ENCODE measurements at regions not wholly inside any gene's neighbourhood (a gene's known extent, or its start where the extent isn't known, plus 50 kb on each side); places are given as distances from the start of the nearest gene placed in this dataset.

GRCh38 chr3:132124096-132124495 lies 89.3 kb upstream of the CPNE4 start:
- Mint-ChIP-seq H3K36me3 (no peaks in the 10 kb centered on the region), H3K27ac (no peak overlapping the region), H3K9me3 (peaks cover 6% of the 10 kb centered on the region), H3K4me1 (peaks cover 7% of the 10 kb centered on the region), H3K27me3 (ENCODE audit: insufficient read depth, low read depth) (peaks cover 4% of the 10 kb centered on the region), H3K4me3 (no peak overlapping the region)
- Histone ChIP-seq H3K9ac (no peak overlapping the region), H3F3A (ENCODE audit: low read depth) (no peaks in the 10 kb centered on the region), H2AFZ (replicated peaks) (no peak overlapping the region), H3K4me1 (no peaks in the 10 kb centered on the region), H4K20me1 (ENCODE audit: low read depth) (no peaks in the 10 kb centered on the region), H3K4me2 (no peak overlapping the region), H3K27me3 (no peaks in the 10 kb centered on the region), H3K79me2 (ENCODE audit: low read depth) (no peaks in the 10 kb centered on the region), H3K36me3 (no peaks in the 10 kb centered on the region), H3K4me3 (no peak overlapping the region), H3K27ac (no peak overlapping the region), H3K9me3 (ENCODE audit: low read depth) (no peaks in the 10 kb centered on the region)
- TF ChIP-seq CTCF (IDR thresholded peaks at IDR 0.05) (no peak), EZH2phosphoT487 (IDR thresholded peaks at IDR 0.05) (no peak)
- DNase-seq (ENCODE audit: low spot score): no peak

GRCh38 chr3:132124651-132125284 lies 90.0 kb upstream of the CPNE4 start:
- no peaks in the 10 kb centered on the region for H3F3A ChIP-seq (ENCODE audit: low read depth)
- Mint-ChIP-seq H3K27me3 (ENCODE audit: insufficient read depth, low read depth) (peaks cover 4% of the 10 kb centered on the region), H3K9me3 (peaks cover 6% of the 10 kb centered on the region), H3K4me3 (no peak overlapping the region), H3K36me3 (no peaks in the 10 kb centered on the region), H3K27ac (no peak overlapping the region), H3K4me1 (peaks cover 7% of the 10 kb centered on the region)
- no peak overlapping the region for H3K9ac ChIP-seq
- no peaks in the 10 kb centered on the region for H3K36me3 ChIP-seq
- no peak overlapping the region for H3K4me2 ChIP-seq
- no peak overlapping the region for H2AFZ ChIP-seq (replicated peaks)
- no peak overlapping the region for H3K27ac ChIP-seq
- H3K9me3 ChIP-seq (ENCODE audit: low read depth): no peaks in the 10 kb centered on the region
- no peak for DNase-seq (ENCODE audit: low spot score)
- H3K4me1 ChIP-seq: no peaks in the 10 kb centered on the region
- no peaks in the 10 kb centered on the region for H4K20me1 ChIP-seq (ENCODE audit: low read depth)
- H3K27me3 ChIP-seq: no peaks in the 10 kb centered on the region
- no peak overlapping the region for H3K4me3 ChIP-seq
- H3K79me2 ChIP-seq (ENCODE audit: low read depth): no peaks in the 10 kb centered on the region
- TF ChIP-seq EZH2phosphoT487 (IDR thresholded peaks at IDR 0.05): no peak
- no peak for TF ChIP-seq CTCF (IDR thresholded peaks at IDR 0.05)
- no peak for TF ChIP-seq EZH2 (IDR thresholded peaks at IDR 0.05)

- Mint-ChIP-seq H3K9me3 (peaks cover 3% of the 10 kb centered on the region), H3K4me3 (no peak overlapping the region), H3K27me3 (ENCODE audit: insufficient read depth, low read depth) (no peaks in the 10 kb centered on the region), H3K4me1 (peaks cover 11% of the 10 kb centered on the region), H3K27ac (no peak overlapping the region), H3K36me3 (no peaks in the 10 kb centered on the region)
- Histone ChIP-seq H3K9me3 (ENCODE audit: low read depth) (no peaks in the 10 kb centered on the region), H2AFZ (replicated peaks) (no peak overlapping the region), H4K20me1 (ENCODE audit: low read depth) (no peaks in the 10 kb centered on the region), H3K9ac (no peak overlapping the region), H3K4me2 (no peak overlapping the region), H3K27ac (no peak overlapping the region), H3K4me3 (no peak overlapping the region), H3K79me2 (ENCODE audit: low read depth) (no peaks in the 10 kb centered on the region), H3F3A (ENCODE audit: low read depth) (peaks cover 15% of the 10 kb centered on the region), H3K36me3 (no peaks in the 10 kb centered on the region), H3K27me3 (no peaks in the 10 kb centered on the region), H3K4me1 (peaks cover 13% of the 10 kb centered on the region)
- no peak for DNase-seq (ENCODE audit: low spot score)
- TF ChIP-seq CTCF (IDR thresholded peaks at IDR 0.05) (no peak), EZH2phosphoT487 (IDR thresholded peaks at IDR 0.05) (no peak), EZH2 (IDR thresholded peaks at IDR 0.05) (no peak)
These were observed 99.8 kb upstream of the CPNE4 start for GRCh38 chr3:132134611-132135010.
